ENCODE measurements at regions not wholly inside any gene's neighbourhood (a gene's known extent, or its start where the extent isn't known, plus 50 kb on each side); places are given as distances from the start of the nearest gene placed in this dataset.

GRCh38 chr5:126363658-126364057, 59.6 kb upstream of the GRAMD2B start:
- DNase-seq (ENCODE audit: low read depth): no peak
- no peak overlapping the region for H3K4me3 ChIP-seq (ENCODE audit: low read depth, low read length)
- no peak for TF ChIP-seq CTCF (IDR thresholded peaks at IDR 0.05; ENCODE audit: control insufficient read depth, extremely low read depth, insufficient read depth)

- no peak overlapping the region for H3K4me3 ChIP-seq (ENCODE audit: low read depth, low read length)
- no peak for DNase-seq (ENCODE audit: low read depth)
- TF ChIP-seq CTCF (IDR thresholded peaks at IDR 0.05; ENCODE audit: control insufficient read depth, extremely low read depth, insufficient read depth): no peak
These were observed 58.9 kb upstream of the GRAMD2B start for GRCh38 chr5:126364206-126364902.

GRCh38 chr5:126365446-126366198, 57.6 kb upstream of the GRAMD2B start:
- no peak for TF ChIP-seq CTCF (IDR thresholded peaks at IDR 0.05; ENCODE audit: control insufficient read depth, extremely low read depth, insufficient read depth)
- DNase-seq (ENCODE audit: low read depth): peak; percentile 96
- peak overlapping the region; percentile 8; the same call in 1 of the 2 replicates for H3K4me3 ChIP-seq (ENCODE audit: low read depth, low read length)

GRCh38 chr5:126366199-126366560, 57.0 kb upstream of the GRAMD2B start:
- peak overlapping the region; percentile 8; the same call in 1 of the 2 replicates for H3K4me3 ChIP-seq (ENCODE audit: low read depth, low read length)
- TF ChIP-seq CTCF (IDR thresholded peaks at IDR 0.05; ENCODE audit: control insufficient read depth, extremely low read depth, insufficient read depth): no peak
- peak; percentile 70 for DNase-seq (ENCODE audit: low read depth)

GRCh38 chr5:126368239-126368812, 54.9 kb upstream of the GRAMD2B start:
- H3K4me3 ChIP-seq (ENCODE audit: low read depth, low read length): no peak overlapping the region
- DNase-seq (ENCODE audit: low read depth): no peak
- no peak for TF ChIP-seq CTCF (IDR thresholded peaks at IDR 0.05; ENCODE audit: control insufficient read depth, extremely low read depth, insufficient read depth)

- no peak overlapping the region for H3K4me3 ChIP-seq (ENCODE audit: low read depth, low read length)
- DNase-seq (ENCODE audit: low read depth): no peak
- no peak for TF ChIP-seq CTCF (IDR thresholded peaks at IDR 0.05; ENCODE audit: control insufficient read depth, extremely low read depth, insufficient read depth)
These were observed 54.1 kb upstream of the GRAMD2B start for GRCh38 chr5:126369083-126369482.

All from LNCaP clone FGC (cell line).